CD14-positive monocyte (primary cell): ENCODE measurements at regions not wholly inside any gene's neighbourhood (a gene's known extent, or its start where the extent isn't known, plus 50 kb on each side); places are given as distances from the start of the nearest gene placed in this dataset.

Experiments used
- DNase-seq, 3 donors: peaks; one replicate each; pipeline ENCODE4 v3.0.0-alpha.2; 2011 to 2022
- H2AFZ ChIP-seq: 2 replicates; pipeline ENCODE4 v1.6.0; 2012; ENCODE audit warnings: mild to moderate bottlenecking, low read depth, low read length, inconsistent platforms; ENCODE audit not compliant: insufficient read depth, poor library complexity, severe bottlenecking
- H3K27ac ChIP-seq, 2 donors: 1 replicate in 1 of 2; 2 replicates in 1 of 2; pipeline ENCODE4 v1.5.1; 2012 to 2013; ENCODE audit warnings: low read length in 2 of 2, control low read depth in 1 of 2, inconsistent platforms in 1 of 2, low read depth in 1 of 2, mild to moderate bottlenecking in 1 of 2
- H3K27me3 ChIP-seq, 2 donors: one replicate each; pipeline versions ENCODE4 v1.6.0 to v1.6.1; 2011 to 2013; ENCODE audit warnings: low read length in 2 of 2; ENCODE audit not compliant: control insufficient read depth in 2 of 2, insufficient read depth in 2 of 2
- H3K36me3 ChIP-seq, 2 donors: replicated peaks in 1 of 2; 1 replicate in 1 of 2; 2 replicates in 1 of 2; pipeline versions ENCODE4 v1.5.1 to v1.6.1; 2012 to 2013; ENCODE audit warnings: low read length in 2 of 2, control low read depth in 1 of 2, inconsistent platforms in 1 of 2, mild to moderate bottlenecking in 1 of 2; ENCODE audit not compliant: insufficient read depth in 2 of 2, control insufficient read depth in 1 of 2
- H3K4me1 ChIP-seq, 2 donors: 1 replicate in 1 of 2; 2 replicates in 1 of 2; pipeline versions ENCODE4 v1.5.1 to v1.6.1; 2012 to 2013; ENCODE audit warnings: low read length in 2 of 2, control low read depth in 1 of 2, inconsistent platforms in 1 of 2, mild to moderate bottlenecking in 1 of 2, moderate library complexity in 1 of 2; ENCODE audit not compliant: insufficient read depth in 2 of 2, control insufficient read depth in 1 of 2
- H3K4me2 ChIP-seq: replicated peaks from 2 replicates; pipeline ENCODE3; 2012; ENCODE audit warnings: low read length, moderate library complexity, mild to moderate bottlenecking; ENCODE audit not compliant: poor library complexity, severe bottlenecking; ENCODE audit errors: extremely low read depth
- H3K4me3 ChIP-seq, 3 experiments: fragments of 200-600 bp in 1 of 3; sonication (generic) in 1 of 3; replicated peaks in 1 of 3; 1 replicate in 2 of 3; 2 replicates in 1 of 3; pipeline ENCODE4 v1.5.1; 2011 to 2013; ENCODE audit warnings: low read length in 3 of 3, mild to moderate bottlenecking in 3 of 3, control low read depth in 2 of 3, low read depth in 2 of 3, inconsistent platforms in 1 of 3, moderate library complexity in 1 of 3
- H3K79me2 ChIP-seq: 2 replicates; pipeline ENCODE4 v1.6.0; 2012; ENCODE audit warnings: mild to moderate bottlenecking, control low read depth, inconsistent platforms, low read length, moderate library complexity; ENCODE audit not compliant: insufficient read depth
- H3K9ac ChIP-seq: 2 replicates; pipeline ENCODE4 v1.6.0; 2017; ENCODE audit warnings: low read length, mild to moderate bottlenecking; ENCODE audit not compliant: insufficient read depth, poor library complexity, severe bottlenecking
- H3K9me3 ChIP-seq, 2 donors: replicated peaks in 1 of 2; 1 replicate in 1 of 2; 2 replicates in 1 of 2; pipeline versions ENCODE4 v1.5.1 to v1.6.1; 2012 to 2013; ENCODE audit warnings: low read length in 2 of 2, control low read depth in 1 of 2; ENCODE audit not compliant: control insufficient read depth in 1 of 2, insufficient read depth in 1 of 2
- H4K20me1 ChIP-seq: 2 replicates; pipeline ENCODE4 v1.6.0; 2012; ENCODE audit warnings: mild to moderate bottlenecking, low read length, control low read depth, moderate library complexity; ENCODE audit not compliant: insufficient read depth
- H3K27ac Mint-ChIP-seq, 7 donors: one replicate each; pipeline ENCODE4 v1.8.0; 2020; ENCODE audit warnings: mild to moderate bottlenecking in 7 of 7, mixed read lengths in 7 of 7, moderate library complexity in 6 of 7, inconsistent platforms in 2 of 7
- H3K27me3 Mint-ChIP-seq, 3 donors: one replicate each; pipeline ENCODE4 v1.8.0; 2021 to 2022; ENCODE audit warnings: low read depth in 3 of 3, mild to moderate bottlenecking in 3 of 3, mixed read lengths in 3 of 3, moderate library complexity in 3 of 3, inconsistent platforms in 1 of 3
- H3K36me3 Mint-ChIP-seq, 2 donors: one replicate each; pipeline ENCODE4 v1.8.0; 2020; ENCODE audit warnings: mixed read lengths in 2 of 2, inconsistent platforms in 1 of 2, mild to moderate bottlenecking in 1 of 2
- H3K4me1 Mint-ChIP-seq: one replicate; pipeline ENCODE4 v1.8.0; 2020; ENCODE audit warnings: mild to moderate bottlenecking, mixed read lengths
- H3K4me3 Mint-ChIP-seq, 2 donors: one replicate each; pipeline ENCODE4 v1.8.0; 2020; ENCODE audit warnings: mild to moderate bottlenecking in 2 of 2, mixed read lengths in 2 of 2, moderate library complexity in 1 of 2
- H3K9me3 Mint-ChIP-seq, 7 donors: one replicate each; pipeline ENCODE4 v1.8.0; 2020 to 2022; ENCODE audit warnings: mixed read lengths in 7 of 7, mild to moderate bottlenecking in 6 of 7, moderate library complexity in 6 of 7, inconsistent platforms in 2 of 7
- WGBS: methylation state at CpG from one replicate; pipeline ENCODE4 v1.1.5; 2013; ENCODE audit warnings: missing lambda C conversion rate; ENCODE audit not compliant: insufficient coverage; 5-methylcytosine and 5-hydroxymethylcytosine counted together
- intact Hi-C, 2 donors: fragments of 100-400 bp; cut with micrococcal nuclease; formaldehyde crosslinking; loops; one replicate each; pipeline versions ENCODE4 v1.15.0 to v1.15.1; 2023
- TF ChIP-seq, protein P1 (sequence below): fragments of 200-600 bp; IDR thresholded peaks from one replicate; pipeline ENCODE4 v1.8.0; 2022; ENCODE audit warnings: antibody characterized with exemption, mild to moderate bottlenecking

DNA sequence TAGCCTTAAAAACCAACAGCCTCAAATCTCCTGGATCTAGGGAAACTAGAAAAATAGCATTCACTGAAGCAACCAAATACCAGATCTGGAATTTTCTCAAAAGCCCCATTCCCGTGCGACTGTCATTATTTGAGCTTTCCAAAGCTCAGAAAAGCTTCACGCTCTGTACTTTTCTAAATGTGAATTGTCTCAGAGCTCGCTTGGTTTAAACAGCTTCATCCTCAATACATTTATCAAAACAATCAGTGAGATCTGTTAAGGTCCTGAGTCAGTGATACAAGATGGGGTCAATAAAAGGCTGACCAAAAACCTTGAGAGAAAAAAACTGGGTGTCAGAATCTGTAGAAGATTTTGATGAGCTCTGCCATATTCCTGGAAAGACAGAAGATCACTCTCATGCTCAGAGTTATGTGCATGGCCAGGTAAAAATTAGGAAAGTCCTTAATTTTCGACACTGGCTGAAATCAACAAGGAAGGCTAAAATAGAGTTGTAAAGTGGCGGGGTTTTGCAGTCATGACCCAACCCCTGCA lies 60.2 kb upstream of the VPREB1 start:
- no peak for DNase-seq
- Histone ChIP-seq H3K27me3 (peaks cover 4 to 21% of the 10 kb centered on the region in 2 donors), H3K4me3 (no peak overlapping the region), H3K79me2 (no peaks in the 10 kb centered on the region), H4K20me1 (no peaks in the 10 kb centered on the region), H3K36me3 (no peaks in the 10 kb centered on the region), H3K27ac (no peak overlapping the region), H3K4me2 (no peak overlapping the region), H2AFZ (no peak overlapping the region), H3K9me3 (no peaks in the 10 kb centered on the region), H3K9ac (no peak overlapping the region), H3K4me1 (no peaks in the 10 kb centered on the region)
- Mint-ChIP-seq H3K4me1 (no peaks in the 10 kb centered on the region), H3K27me3 (peaks cover 20 to 40% (median 22%) of the 10 kb centered on the region in 3 donors), H3K36me3 (no peaks in the 10 kb centered on the region), H3K9me3 (peaks cover 0 to 9% (median 3%) of the 10 kb centered on the region in 7 donors), H3K4me3 (peak overlapping the region in 1 of 2 donors; percentile 0), H3K27ac (no peak overlapping the region)
- TF ChIP-seq, protein P1, sequence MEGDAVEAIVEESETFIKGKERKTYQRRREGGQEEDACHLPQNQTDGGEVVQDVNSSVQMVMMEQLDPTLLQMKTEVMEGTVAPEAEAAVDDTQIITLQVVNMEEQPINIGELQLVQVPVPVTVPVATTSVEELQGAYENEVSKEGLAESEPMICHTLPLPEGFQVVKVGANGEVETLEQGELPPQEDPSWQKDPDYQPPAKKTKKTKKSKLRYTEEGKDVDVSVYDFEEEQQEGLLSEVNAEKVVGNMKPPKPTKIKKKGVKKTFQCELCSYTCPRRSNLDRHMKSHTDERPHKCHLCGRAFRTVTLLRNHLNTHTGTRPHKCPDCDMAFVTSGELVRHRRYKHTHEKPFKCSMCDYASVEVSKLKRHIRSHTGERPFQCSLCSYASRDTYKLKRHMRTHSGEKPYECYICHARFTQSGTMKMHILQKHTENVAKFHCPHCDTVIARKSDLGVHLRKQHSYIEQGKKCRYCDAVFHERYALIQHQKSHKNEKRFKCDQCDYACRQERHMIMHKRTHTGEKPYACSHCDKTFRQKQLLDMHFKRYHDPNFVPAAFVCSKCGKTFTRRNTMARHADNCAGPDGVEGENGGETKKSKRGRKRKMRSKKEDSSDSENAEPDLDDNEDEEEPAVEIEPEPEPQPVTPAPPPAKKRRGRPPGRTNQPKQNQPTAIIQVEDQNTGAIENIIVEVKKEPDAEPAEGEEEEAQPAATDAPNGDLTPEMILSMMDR = no peak
- 84% methylated on average over 4 of the region's 6 CpGs for WGBS
- intact Hi-C loops = no loop called here

DNA sequence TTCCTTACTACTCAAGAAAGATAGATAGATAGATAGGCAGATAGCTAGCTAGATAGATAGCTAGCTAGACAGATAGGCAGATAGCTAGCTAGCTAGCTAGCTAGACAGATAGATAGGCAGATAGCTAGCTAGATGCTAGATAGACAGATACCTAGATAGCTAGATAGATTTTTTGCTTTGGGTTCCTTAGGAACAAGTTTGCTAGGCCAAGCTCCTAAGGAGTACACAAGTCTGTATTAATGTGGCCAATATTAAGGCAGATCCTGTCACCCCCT lies 61.7 kb upstream of the VPREB1 start:
- H3K4me3 Mint-ChIP-seq = no peak overlapping the region
- H3K27ac Mint-ChIP-seq = no peak overlapping the region

More for the DNA sequence above, 61.7 kb upstream of the VPREB1 start:
- H3K4me1 ChIP-seq = no peaks in the 10 kb centered on the region
- no peaks in the 10 kb centered on the region for H4K20me1 ChIP-seq
- H3K9ac ChIP-seq = no peak overlapping the region
- TF ChIP-seq, protein P1 = no peak
- H3K9me3 Mint-ChIP-seq = peaks cover 0 to 4% (median 0%) of the 10 kb centered on the region in 7 donors
- intact Hi-C loops = no loop called here
- no peaks in the 10 kb centered on the region for H3K36me3 ChIP-seq
- no peak overlapping the region for H3K4me3 ChIP-seq
- H2AFZ ChIP-seq = no peak overlapping the region
- H3K27me3 Mint-ChIP-seq = peaks cover 19 to 36% (median 26%) of the 10 kb centered on the region in 3 donors
- no peaks in the 10 kb centered on the region for H3K79me2 ChIP-seq
- no peak overlapping the region for H3K4me2 ChIP-seq
- H3K4me1 Mint-ChIP-seq = no peaks in the 10 kb centered on the region
- H3K27me3 ChIP-seq = peaks cover 4 to 21% of the 10 kb centered on the region in 2 donors
- H3K27ac ChIP-seq = no peak overlapping the region
- no peak for DNase-seq
- H3K36me3 Mint-ChIP-seq = no peaks in the 10 kb centered on the region
- no peaks in the 10 kb centered on the region for H3K9me3 ChIP-seq
